Adrenal gland (tissue), 5 donors: ENCODE measurements at regions not wholly inside any gene's neighbourhood (a gene's known extent, or its start where the extent isn't known, plus 50 kb on each side); places are given as distances from the start of the nearest gene placed in this dataset.

ENCODE experiments used
- CTCF ChIP-seq, 6 experiments: fragments of 450-650 bp in 4 of 6; fragments of 200-600 bp in 2 of 6; sonication (generic) in 1 of 6; IDR thresholded peaks; 1 replicate in 5 of 6; 2 replicates in 1 of 6; pipeline versions ENCODE4 v1.5.1 to v1.8.0; 2016 to 2021; ENCODE audit warnings: antibody characterized with exemption in 6 of 6, mild to moderate bottlenecking in 2 of 6, moderate library complexity in 1 of 6
- POLR2A ChIP-seq, 2 donors: fragments of 450-650 bp; IDR thresholded peaks; one replicate each; pipeline ENCODE4 v1.6.1; 2017; ENCODE audit warnings: antibody characterized with exemption in 2 of 2, mild to moderate bottlenecking in 2 of 2, moderate library complexity in 1 of 2
- donor health status: DM: no; HTN: no; CAD: no.

GRCh38 chr2:194526121-194526520 is 1130.9 kb upstream of the SLC39A10 start:
- TF ChIP-seq CTCF (IDR thresholded peaks at IDR 0.05) = no peak
- no peak for TF ChIP-seq POLR2A (IDR thresholded peaks at IDR 0.05)
